ENCODE measurements at regions not wholly inside any gene's neighbourhood (a gene's known extent, or its start where the extent isn't known, plus 50 kb on each side); places are given as distances from the start of the nearest gene placed in this dataset.

DNA sequence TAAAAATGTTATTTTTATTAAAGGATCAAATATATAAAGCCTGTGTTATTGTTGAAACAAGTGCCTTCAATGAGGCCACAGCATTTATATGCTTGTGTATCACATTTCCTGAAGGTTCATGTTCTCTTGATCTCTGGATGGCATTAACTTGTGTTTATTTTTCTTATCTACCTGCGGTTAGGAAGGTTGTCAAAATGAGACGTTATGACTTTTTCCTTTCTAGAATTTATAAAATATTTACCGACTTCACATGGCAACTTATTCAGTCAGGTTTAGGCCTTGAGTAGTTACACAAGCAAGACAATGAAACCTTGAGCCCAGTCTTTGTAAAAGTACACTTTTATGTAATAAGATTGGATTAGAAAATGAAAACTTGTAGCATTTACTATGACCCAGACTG, 196.4 kb upstream of the ACVR2A start:
- no peak for DNase-seq (ENCODE audit: low read depth)

DNA sequence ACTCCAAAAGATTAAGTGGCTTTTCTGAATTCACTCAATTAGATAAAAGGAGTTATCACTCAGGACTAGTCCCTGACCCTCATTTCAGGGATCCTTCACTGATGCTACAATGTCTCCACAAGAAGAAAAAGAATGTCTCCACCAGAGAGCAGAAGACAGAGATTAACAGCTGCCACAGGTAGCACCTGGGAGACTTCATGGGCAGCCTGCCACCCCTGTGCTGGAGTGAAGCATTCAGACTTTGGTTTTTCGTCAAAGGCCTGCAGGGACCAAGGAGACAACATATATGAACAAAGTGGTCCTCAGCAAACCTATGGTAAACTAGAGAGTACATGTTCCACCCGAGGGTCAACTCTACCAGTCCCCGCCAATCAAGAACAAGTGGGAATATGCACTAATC, 197.0 kb upstream of the ACVR2A start:
- DNase-seq (ENCODE audit: low read depth): no peak

DNA sequence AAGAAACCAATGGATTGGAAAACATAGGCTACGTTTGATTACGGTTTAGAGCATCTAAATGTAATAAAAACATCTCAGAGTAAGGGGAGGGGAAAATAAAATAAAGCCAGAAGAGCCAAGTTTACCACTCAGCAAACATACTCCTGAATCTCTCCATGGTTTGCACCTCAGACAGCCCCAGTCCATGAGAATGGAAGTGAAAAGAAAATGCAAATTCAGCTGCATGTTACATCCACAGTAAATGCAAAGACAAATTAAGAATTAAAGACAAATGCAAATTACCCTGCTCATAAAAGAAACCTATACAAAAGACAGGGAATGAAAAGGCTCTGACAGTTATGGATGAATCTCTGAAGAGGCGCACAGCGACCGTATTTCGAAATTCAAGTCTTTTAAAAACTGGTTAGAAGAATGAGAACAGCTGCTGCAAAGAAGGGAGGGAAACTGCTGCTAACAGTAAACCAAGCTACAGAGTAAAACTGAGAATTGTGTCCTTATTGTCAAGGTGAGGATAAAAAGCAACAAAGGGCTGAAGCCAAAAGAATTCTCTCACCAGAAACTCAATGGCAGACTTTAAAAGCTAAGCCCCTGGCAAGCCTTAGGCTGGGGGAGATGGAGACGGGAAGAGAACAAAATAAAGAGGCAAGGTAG, 197.9 kb upstream of the ACVR2A start:
- DNase-seq (ENCODE audit: low read depth): no peak

DNA sequence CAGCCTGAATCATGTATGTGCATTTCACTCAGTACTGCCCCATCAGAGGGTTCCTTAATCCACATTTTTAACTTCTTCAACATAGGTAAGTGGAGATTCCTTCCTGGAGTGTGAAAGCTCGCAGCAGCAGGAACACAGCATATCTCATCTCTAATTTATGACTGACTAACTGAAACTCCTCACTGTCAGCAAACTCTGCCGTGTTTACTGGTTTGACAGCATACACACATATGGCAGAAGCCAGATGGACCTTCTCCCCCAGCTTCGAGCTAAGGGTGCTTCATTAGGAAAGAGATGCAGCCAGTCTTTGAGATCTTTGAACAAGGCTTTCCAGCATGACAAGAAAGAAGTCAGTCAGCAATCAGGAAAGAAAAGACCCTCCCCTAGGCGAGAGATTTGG, 200.3 kb upstream of the ACVR2A start:
- DNase-seq (ENCODE audit: low read depth): no peak

DNA sequence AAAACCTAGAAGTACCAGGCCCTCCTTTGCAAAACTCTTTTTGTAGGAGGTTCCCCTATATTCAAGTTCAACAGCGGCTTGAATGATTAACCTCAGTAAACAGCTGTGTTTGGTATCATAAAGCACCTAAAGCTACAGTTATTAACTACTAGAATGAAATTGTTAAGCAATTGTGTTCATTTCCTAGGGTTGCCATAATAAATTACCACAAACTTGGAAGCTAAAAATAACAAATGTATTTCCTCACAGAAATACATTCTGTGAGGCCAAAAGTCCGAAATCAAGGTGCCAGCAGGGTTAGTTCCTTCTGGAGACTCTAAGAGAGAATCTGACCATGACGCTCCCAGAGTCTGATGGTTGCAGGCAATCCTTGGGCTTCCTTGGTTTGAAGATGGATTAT, 202.1 kb upstream of the ACVR2A start:
- no peak for DNase-seq (ENCODE audit: low read depth)

DNA sequence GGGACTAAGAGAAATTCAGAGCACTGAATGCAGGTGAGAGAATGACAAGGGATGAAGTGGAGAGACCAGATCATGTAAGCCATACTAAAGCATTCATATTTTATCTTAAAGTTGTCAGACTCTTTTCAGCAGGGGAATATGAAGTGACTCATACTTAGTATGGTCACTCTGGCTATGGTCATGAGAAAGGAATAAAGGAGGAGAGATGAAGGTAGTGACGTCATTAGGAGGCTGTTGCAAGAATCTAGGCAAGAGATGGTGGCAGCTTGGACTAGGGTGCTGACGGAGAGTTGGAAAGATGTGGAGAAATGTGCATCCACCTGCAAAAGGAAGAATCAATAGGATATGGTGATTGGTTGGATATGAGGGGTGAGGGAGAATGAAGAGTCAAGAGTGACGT, 203.2 kb upstream of the ACVR2A start:
- peak; percentile 24 for DNase-seq (ENCODE audit: low read depth)

DNA sequence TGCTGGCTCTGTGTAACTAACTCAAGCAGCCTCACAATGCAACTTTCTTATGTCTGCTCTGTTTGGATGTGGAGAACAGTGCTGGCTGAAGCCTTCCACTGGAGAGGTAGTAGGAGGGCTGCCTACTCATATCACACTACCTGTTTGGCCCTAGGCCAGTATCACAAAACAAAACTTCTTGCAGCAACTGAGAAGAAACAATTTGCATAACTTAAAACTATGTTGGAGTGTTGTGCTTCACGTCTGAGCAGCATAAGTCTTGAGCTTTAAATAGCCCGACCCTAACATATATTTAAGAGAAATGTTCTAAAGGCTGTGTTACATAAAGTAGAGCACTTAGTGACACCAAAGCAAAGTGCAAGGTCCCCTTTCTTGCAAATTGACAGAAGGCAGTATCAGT, 204.9 kb upstream of the ACVR2A start:
- no peak for DNase-seq (ENCODE audit: low read depth)

DNA sequence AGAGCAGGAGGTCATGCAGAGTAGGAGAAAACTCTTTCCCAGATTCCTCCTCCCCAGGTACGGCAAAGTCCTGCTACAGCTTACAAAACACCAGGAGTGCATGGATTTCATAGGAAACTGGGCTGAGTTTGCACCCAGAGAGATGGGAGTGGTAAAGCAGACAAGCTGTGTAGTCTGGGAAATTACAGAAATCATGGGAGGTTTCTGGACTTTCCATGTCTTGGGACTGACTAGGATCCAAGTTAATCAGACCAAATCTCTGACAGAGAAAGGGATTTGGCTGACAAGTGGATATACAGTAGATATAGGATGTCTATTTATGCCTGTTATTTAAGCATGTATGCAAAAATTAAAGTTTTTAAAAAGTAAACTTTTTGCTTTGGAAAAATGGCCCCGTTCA, 205.4 kb upstream of the ACVR2A start:
- no peak for DNase-seq (ENCODE audit: low read depth)

DNA sequence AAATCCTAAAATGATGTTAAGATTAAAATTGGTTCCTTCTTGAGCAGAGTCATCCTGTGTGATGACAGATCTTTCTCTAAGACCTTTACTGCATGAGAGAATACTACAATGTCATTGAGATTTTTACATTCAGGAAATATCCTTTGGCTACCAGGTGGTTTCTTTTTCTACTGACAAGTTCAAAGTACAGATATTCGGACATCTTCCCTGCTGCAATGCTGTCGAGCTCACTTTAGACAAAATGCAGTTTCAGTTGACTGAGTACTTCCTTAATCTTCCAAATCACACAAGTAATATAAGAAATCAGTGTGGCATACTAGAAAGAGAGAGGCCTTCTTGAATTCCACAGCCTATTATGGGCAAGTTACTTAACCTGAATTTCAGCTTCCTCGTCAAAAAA, 207.9 kb upstream of the ACVR2A start:
- no peak for DNase-seq (ENCODE audit: low read depth)

DNA sequence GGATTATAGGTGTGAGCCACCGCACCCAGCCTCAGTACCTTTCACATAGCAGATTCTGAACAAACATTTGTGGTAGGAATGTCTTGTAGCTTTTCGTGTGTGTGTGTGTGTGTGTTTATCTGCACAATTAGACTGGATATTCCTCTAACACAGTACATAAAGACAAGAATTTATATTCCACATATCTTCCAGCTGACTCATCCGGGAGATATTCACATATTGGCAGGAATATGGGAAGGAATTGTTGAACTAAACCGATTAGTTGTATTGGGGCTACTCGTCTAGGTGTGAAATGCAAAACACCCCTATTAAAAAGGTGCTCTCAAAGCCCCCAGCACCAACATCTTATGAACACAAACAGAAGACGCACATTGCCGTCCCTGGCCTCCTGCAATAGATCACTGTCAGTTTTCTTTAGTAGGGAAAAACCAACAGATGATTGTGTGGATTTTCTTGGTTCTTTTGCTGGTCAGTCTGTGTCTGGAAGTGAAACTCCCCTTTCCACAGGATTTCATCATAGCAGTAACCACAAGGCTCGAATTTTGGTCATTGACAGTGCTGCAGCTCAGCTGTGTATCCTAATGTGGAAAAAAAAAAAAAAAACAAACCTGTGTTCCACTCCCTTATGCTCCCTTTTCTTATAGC, 208.5 kb upstream of the ACVR2A start:
- DNase-seq (ENCODE audit: low read depth): peak; percentile 61

DNA sequence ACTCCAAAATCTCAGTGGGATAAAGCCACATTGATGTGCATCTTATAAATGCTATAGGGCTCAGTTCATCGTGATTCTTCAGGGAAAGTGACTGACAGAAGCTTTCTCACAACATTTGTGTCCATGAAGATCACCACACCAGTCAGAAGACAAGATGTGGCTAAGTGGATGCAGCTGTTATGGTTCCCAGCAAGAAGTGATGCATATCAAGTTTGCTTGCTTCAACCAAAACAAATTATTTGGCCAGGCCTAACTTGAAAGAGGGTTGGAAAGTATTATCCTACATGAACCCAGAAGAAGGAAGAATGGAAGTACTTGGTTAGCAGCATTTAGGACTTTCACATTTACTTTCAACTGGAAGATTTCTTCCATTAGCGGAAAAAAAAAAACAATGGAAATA, 210.0 kb upstream of the ACVR2A start:
- no peak for DNase-seq (ENCODE audit: low read depth)

DNA sequence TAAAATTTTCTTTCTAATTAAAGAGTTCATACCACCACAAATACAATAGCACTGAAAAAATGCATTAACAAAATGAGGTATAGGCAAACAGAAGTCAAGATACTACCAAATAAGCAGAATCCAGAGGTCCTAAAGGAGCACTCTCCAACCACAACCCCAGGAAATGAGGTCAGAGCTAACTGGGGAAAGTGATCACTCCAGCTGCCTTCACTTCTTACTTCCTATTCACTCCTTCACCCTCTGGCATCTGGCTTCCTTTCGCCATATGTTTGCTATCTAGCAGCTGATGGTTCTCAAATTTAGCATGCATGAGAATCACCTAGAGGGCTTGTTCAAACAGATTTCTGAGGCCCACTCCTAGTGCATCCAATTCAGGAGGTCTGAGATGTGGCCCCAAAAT, 212.6 kb upstream of the ACVR2A start:
- no peak for DNase-seq (ENCODE audit: low read depth)

DNA sequence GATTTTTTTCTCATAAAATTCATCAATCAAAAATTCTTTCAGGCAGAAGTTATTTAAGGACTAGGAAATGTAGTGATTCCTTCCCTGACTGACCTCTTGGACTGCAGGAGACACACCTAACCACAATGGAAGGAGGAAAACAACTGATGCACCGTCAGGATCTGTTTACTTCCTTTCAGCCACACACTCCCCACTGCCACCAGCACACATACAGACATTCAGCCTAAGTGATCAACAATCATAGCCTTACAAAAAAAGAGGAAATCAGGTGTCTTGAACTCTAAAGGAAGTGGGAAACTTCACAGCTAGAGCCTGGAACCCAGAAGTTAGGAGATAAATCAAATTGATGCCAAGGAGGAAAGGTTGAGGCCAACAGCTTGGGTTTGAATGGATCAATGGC, 213.5 kb upstream of the ACVR2A start:
- DNase-seq (ENCODE audit: low read depth): no peak

DNA sequence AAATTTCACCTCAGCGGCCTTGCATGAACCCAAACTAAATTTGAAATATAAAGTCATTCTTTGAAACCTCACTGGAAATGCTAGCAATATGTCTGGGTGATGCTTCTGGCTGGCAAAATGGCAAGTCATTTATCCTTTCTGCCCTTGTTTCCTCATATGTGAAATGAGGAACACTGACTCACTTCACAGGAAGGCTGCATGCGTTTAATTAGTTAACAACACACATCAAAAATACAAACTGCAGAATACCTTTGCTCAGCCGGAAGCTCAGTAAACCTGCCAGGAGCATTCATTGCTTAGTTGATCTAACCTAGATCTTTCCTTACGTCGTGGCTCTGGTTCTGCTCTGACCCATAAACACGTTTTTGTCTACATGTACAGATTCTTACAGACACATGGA, 214.2 kb upstream of the ACVR2A start:
- DNase-seq (ENCODE audit: low read depth): no peak

DNA sequence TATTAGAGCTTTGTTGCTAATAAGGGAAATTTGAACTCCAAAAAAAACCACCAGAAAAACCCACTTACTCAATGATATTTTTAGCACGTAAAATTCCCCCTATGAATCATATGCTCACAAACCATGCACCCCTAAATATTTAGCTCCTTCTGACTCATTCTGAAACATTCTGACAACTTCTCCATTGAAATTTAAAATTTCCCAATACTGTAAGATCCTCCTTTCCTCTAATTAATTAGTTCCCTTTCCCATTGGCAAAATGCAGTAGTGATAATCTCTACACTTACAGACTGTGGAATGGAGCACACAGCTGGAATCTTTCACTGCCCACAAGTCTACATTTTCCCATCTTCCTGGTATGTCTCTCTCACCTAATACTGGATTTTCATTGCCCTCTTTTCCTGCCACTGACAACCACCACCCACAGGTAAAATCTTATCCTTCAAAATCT, 215.8 kb upstream of the ACVR2A start:
- DNase-seq (ENCODE audit: low read depth): no peak

DNA sequence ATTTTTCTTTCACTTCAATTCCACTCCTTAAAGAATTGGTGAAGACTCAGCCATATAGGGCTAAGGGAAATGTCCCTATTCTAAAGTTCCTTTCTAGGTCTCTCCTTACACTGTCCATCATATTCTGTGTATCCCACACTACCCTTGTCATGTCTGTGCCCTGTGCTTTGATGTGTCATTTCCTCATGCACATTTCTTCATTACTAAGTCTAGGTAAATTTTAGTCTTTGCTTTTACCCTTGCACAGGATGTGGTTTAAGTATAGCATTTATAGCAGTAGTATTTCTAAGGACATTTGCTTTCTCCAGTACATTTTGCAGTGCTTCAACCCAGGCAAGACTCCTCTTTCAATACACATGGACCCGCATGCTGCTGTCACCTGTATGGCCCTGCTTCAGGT, 221.5 kb upstream of the ACVR2A start:
- DNase-seq (ENCODE audit: low read depth): peak; percentile 20

DNA sequence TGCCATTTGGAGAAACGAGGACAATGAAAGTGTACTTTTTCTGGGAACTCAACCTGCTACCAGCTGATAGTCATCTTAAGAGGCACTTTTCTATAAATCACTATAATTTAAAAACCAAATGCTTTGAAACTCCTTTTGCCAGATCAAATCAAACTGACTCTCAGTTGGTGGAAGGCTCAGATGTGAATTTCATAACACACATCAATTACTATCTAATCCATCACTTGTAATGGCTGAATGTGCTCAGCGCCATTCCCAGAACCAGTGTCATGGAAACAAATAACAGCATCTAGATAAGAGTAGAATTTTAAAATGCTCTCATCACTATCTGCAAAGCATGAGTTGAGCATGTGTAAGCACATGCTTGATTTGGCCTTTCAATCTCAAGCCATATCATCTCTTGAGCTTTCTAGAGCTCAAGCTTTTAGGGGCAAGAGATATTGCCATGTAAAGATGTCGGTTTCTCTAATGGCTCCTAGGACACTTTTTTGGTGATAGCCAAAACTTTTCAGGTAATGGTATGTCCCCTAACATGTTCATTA, 223.1 kb upstream of the ACVR2A start:
- no peak for DNase-seq (ENCODE audit: low read depth)

DNA sequence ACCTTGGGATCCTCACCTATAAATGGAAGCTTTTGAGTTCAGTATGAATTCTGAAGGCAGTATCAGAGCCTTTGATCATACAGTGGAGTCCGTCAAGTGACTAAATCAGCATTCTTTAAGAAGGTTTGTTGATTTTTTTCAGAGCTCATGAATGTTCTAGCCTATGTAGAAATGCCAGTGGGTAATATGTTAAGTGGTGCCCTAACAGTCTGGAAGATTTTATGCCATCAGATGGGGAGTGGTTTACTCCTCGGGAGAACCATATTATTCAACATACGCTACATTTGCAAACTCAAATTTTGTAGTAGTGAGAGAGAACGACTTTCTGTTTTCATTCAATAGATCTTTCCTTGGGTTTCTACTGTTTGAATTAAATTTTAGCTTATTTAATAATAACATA, 225.0 kb upstream of the ACVR2A start:
- DNase-seq (ENCODE audit: low read depth): no peak

DNA sequence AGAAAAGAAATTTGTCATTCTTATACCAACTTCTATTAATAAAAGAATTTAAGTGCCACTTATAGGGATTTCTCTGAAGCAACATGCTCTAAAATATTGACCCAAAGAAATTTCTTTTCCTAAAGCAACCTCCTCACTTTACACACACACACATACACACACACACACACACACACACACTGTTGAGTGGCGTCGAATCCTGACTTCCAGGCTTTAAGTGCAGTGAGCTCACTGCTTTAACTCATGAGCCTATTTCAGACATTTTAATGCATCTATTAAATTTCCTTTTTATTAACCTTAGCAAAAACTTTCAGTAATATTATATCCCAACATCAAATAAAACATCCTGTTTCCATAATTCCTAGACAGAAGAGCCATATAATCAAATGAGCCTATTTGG, 229.1 kb upstream of the ACVR2A start:
- DNase-seq (ENCODE audit: low read depth): no peak

DNA sequence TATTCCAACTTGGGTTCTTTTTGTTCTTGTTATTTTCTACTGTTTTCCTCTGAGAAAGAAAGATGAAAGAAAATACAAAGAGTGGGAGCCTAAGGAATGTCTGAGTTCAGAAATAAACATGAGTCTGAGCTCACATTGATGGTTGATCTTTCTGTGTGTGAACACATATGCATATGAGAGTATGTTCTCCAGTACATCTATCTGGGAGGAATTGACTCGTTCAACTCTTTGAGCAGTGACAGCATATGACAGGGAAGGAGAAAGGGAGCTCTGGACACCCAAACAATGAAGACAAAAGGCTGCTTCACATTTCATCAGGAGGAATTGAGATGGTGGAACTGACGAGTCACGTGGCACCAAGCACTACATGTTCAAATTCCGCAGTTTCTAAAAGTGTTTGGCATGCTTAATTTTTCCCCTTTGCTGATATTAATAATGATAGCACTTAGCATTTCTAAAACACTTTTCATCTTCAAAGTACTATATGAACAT, 229.8 kb upstream of the ACVR2A start:
- no peak for DNase-seq (ENCODE audit: low read depth)

DNA sequence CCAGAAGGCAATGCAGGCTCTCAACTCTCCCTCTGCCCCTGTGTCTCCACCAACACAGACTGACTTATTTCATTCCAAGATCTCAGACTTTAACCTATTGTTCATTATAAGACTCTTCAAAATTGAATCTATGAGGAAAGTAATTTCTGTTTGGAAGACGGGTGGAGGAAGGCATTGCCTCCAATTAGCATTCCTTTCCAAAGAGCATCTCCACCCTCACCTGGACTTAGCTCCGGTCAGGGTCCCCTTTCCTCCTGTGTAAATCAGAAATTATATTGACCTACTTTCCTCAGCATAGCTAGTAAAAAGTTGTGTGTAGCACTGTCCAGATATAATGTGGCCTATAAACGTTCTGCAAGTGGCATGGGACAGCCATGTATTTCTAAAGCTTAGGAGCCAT, 230.4 kb upstream of the ACVR2A start:
- no peak for DNase-seq (ENCODE audit: low read depth)

DNA sequence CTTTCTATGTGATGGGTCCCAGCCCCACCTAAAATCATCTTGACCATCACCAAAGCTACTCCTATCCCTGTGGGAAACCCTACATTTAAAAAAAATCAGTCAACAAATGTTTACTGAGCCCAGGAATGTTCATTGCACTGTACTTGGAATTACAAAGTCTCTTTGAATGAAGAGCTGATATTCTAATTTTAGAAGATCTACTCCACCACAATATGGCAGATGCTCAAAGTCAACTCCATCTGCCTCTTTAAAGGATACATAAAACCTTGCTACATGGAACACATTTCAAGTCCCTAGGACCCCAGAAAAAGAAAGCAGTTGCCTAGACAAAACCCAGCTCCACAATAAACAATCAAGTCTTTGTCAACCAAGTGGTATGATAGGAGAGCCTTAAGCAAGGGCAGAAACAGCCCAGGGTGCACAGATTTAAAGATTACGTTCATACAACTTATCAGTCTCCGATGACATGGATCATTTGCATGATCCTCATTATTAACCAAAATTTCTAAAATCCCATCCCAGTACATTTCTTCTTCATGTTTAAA, 234.3 kb upstream of the ACVR2A start:
- DNase-seq (ENCODE audit: low read depth): no peak

DNA sequence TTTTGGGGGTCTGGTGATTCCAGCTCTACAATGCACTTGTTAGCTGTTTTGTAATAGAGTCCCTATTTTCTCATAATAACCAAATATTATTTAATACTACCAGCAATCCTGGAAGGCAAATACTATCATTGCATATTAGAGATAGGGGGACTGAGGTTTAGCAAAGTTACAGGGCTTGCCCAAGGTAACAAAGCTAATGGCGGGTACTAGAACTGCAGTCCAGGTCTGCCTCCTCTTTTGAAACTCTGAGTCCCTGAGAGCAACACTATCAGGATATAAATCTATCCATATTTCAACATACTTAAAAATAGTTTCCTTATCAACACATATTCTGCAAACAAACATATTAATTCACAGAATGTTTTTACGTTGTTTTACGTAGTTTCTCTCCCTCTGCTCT, 235.5 kb upstream of the ACVR2A start:
- no peak for DNase-seq (ENCODE audit: low read depth)

DNA sequence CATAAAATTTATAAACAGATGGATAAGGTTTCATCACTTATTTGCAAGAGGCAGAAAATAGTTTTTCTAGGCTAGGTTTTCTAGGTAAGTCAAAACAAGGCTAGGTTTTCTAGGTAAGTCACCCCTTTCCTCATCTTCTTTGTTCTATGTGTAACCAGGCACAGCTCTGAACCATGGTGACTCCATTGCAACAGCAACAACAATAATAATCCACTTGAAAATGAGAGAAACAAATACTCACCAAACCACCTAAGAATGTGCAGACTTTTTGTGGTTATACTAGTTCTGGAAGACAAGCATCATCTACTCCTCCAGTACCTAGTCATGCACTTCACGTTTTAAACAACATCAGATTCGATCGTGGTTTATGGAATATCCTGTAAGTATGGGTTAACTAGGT, 237.4 kb upstream of the ACVR2A start:
- DNase-seq (ENCODE audit: low read depth): no peak
